ENCODE measurements at regions not wholly inside any gene's neighbourhood (a gene's known extent, or its start where the extent isn't known, plus 50 kb on each side); places are given as distances from the start of the nearest gene placed in this dataset.

DNA sequence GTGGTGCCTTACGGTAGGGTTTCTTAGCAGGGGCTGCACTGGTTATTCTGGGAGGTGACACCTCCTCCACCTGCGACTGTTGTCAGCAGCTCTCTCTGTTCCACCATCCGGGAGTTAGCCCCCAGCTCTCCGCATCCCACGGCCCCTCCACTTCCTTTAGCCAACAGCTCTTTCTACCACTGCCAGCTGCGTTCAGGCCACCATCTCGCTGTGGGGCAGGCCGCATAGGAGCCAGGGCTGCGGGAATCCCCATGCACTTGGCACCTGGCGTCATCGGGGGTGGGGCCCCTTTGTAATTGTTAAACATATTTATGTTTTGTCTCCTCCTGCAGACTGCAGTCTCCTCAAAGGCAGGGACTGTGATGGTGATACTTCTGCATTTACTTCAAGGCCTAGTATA lies 480.2 kb downstream of the SMARCA1 start:
- TF ChIP-seq EP300 (IDR thresholded peaks at IDR 0.05) (no peak), CTCF (IDR thresholded peaks at IDR 0.05) (no peak), POLR2A (IDR thresholded peaks at IDR 0.05) (no peak)

All from sigmoid colon (tissue), 4 donors.